ENCODE measurements at regions not wholly inside any gene's neighbourhood (a gene's known extent, or its start where the extent isn't known, plus 50 kb on each side); places are given as distances from the start of the nearest gene placed in this dataset.

DNA sequence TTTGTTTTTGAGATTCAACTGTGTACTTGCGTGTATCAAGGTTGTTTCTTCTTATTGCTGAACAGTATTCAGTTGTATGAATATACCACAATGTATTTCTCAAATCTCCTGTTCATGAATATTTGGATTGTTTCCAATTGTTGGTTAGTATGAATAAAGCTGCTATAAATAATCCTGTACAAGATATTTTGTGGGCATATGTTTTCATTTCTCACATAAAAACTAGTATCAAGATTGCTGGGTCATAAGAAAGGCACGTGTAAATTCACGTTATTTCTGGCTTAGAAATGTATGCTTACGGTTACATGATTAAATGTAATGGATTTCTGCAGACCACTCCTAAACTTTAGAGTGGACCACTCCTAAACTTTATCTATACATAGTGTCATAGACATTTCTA is 96.6 kb downstream of the BTBD3 start:
- Mint-ChIP-seq H3K4me1 (ENCODE audit: low read depth) (no peaks in the 10 kb centered on the region), H3K9me3 (ENCODE audit: low read depth) (no peaks in the 10 kb centered on the region), H3K36me3 (ENCODE audit: insufficient read depth) (no peaks in the 10 kb centered on the region), H3K27ac (no peak overlapping the region), H3K4me3 (ENCODE audit: low read depth) (no peak overlapping the region), H3K27me3 (no peaks in the 10 kb centered on the region)
- no peak for DNase-seq (ENCODE audit: low spot score, unreplicated experiment)
- TF ChIP-seq, protein P1, sequence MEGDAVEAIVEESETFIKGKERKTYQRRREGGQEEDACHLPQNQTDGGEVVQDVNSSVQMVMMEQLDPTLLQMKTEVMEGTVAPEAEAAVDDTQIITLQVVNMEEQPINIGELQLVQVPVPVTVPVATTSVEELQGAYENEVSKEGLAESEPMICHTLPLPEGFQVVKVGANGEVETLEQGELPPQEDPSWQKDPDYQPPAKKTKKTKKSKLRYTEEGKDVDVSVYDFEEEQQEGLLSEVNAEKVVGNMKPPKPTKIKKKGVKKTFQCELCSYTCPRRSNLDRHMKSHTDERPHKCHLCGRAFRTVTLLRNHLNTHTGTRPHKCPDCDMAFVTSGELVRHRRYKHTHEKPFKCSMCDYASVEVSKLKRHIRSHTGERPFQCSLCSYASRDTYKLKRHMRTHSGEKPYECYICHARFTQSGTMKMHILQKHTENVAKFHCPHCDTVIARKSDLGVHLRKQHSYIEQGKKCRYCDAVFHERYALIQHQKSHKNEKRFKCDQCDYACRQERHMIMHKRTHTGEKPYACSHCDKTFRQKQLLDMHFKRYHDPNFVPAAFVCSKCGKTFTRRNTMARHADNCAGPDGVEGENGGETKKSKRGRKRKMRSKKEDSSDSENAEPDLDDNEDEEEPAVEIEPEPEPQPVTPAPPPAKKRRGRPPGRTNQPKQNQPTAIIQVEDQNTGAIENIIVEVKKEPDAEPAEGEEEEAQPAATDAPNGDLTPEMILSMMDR (IDR thresholded peaks at IDR 0.05; ENCODE audit: unreplicated experiment): no peak

DNA sequence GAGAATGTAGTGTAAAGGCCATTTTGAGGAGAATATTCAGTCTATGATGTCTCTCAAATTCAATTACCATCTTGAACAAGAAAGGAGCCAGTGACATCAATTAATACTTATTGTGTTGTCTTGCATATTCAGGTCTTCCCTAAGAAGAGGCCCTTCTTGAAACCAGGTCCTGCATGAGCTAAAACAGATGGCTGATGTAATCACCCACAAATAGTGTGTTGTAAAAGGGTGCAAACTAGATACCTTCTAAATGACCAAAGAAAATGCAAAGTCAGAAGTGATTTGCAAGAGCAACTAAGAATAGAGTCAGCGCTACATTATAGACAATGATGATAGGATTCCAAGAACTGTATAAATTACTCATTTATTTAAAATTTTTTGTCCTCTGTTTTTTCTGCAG is 97.0 kb downstream of the BTBD3 start:
- no peaks in the 10 kb centered on the region for H3K36me3 Mint-ChIP-seq (ENCODE audit: insufficient read depth)
- DNase-seq (ENCODE audit: low spot score, unreplicated experiment): no peak
- H3K4me3 Mint-ChIP-seq (ENCODE audit: low read depth): no peak overlapping the region
- H3K27ac Mint-ChIP-seq: no peak overlapping the region
- no peaks in the 10 kb centered on the region for H3K4me1 Mint-ChIP-seq (ENCODE audit: low read depth)
- no peaks in the 10 kb centered on the region for H3K27me3 Mint-ChIP-seq
- TF ChIP-seq, protein P1 (IDR thresholded peaks at IDR 0.05; ENCODE audit: unreplicated experiment): no peak
- no peaks in the 10 kb centered on the region for H3K9me3 Mint-ChIP-seq (ENCODE audit: low read depth)

DNA sequence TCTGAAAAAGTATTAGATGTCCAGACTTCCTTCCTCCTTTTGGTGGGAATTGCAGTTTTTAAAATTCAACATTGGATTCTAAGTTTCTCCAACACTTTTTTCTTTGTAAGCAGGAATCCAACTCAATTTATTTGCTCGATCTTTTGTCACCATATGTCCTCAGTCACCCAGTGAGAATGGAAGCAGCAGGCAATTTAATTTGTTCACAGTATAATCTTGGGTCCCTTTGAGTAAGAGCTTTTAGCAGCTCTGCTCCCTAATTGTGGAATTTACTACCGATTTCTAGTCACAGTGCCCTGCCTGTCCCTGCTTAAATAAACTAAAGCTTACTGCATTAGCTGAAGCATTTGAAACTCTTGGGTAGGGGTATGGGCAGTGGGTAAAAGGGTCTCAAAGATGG is 98.6 kb downstream of the BTBD3 start:
- Mint-ChIP-seq H3K27me3 (no peaks in the 10 kb centered on the region), H3K4me3 (ENCODE audit: low read depth) (no peak overlapping the region), H3K36me3 (ENCODE audit: insufficient read depth) (no peaks in the 10 kb centered on the region), H3K4me1 (ENCODE audit: low read depth) (no peaks in the 10 kb centered on the region), H3K9me3 (ENCODE audit: low read depth) (no peaks in the 10 kb centered on the region), H3K27ac (no peak overlapping the region)
- TF ChIP-seq, protein P1 (IDR thresholded peaks at IDR 0.05; ENCODE audit: unreplicated experiment): no peak
- no peak for DNase-seq (ENCODE audit: low spot score, unreplicated experiment)

DNA sequence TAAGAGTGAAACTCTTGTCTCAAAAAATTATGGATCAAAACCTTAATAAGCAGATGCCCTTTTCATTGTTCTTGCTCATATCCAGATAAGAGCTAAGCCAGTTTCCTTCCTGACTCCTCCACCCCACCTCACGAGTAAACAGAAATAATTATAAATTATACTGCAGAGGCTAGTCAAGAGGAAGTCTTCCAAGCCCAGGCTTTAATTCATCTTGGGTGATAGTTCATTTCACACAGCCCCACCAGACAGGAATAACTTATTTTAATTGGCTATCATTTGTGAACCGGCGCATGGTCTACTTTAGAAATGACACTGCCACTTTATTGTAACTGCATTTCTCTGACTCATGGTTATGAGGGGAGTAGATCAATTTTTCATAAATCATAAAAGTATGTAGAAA is 102.0 kb downstream of the BTBD3 start:
- Mint-ChIP-seq H3K27ac (no peak overlapping the region), H3K9me3 (ENCODE audit: low read depth) (no peaks in the 10 kb centered on the region), H3K36me3 (ENCODE audit: insufficient read depth) (no peaks in the 10 kb centered on the region), H3K27me3 (no peaks in the 10 kb centered on the region), H3K4me1 (ENCODE audit: low read depth) (no peaks in the 10 kb centered on the region), H3K4me3 (ENCODE audit: low read depth) (no peak overlapping the region)
- TF ChIP-seq, protein P1 (IDR thresholded peaks at IDR 0.05; ENCODE audit: unreplicated experiment): no peak
- DNase-seq (ENCODE audit: low spot score, unreplicated experiment): no peak

DNA sequence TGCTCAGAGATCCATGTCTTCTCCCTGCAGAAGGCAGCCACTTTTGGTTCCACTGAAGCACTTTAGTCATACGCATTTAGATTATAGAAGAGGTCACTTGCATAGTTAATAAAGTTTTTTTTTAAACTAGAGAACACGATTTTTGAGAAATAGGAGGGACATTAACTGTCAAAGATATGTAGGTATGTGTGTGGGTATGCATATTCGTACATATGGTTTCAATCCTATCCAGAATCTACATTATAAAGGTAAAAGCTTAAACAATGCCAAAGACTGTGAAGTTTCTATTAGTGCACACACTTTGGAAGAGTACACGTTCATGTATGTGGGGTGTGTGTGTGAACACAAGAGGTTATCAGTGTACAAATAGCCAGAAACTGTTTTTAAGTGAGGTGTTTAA is 103.2 kb downstream of the BTBD3 start:
- Mint-ChIP-seq H3K36me3 (ENCODE audit: insufficient read depth) (no peaks in the 10 kb centered on the region), H3K27ac (no peak overlapping the region), H3K4me1 (ENCODE audit: low read depth) (no peaks in the 10 kb centered on the region), H3K27me3 (no peaks in the 10 kb centered on the region), H3K9me3 (ENCODE audit: low read depth) (no peaks in the 10 kb centered on the region), H3K4me3 (ENCODE audit: low read depth) (no peak overlapping the region)
- DNase-seq (ENCODE audit: low spot score, unreplicated experiment): no peak
- TF ChIP-seq, protein P1 (IDR thresholded peaks at IDR 0.05; ENCODE audit: unreplicated experiment): no peak

Data from progenitor cell of endocrine pancreas (in vitro differentiated cells).